Amniotic epithelial cell (primary cell): ENCODE measurements at regions not wholly inside any gene's neighbourhood (a gene's known extent, or its start where the extent isn't known, plus 50 kb on each side); places are given as distances from the start of the nearest gene placed in this dataset.

Source experiments
- DNase-seq: peaks from one replicate; pipeline ENCODE4 v3.0.0-alpha.2; 2010; ENCODE audit warnings: low read depth

GRCh38 chr4:123497340-123497739 lies 100.7 kb downstream of the SPRY1 start:
- DNase-seq, result no peak

- no peak for DNase-seq
Observed at GRCh38 chr4:123501733-123502132, 105.1 kb downstream of the SPRY1 start.

- DNase-seq, result no peak
Observed at GRCh38 chr4:123503698-123504363, 107.2 kb downstream of the SPRY1 start.

- DNase-seq, result peak; percentile 64
Observed at GRCh38 chr4:123505095-123506010, 108.8 kb downstream of the SPRY1 start.

- DNase-seq, result no peak
Observed at GRCh38 chr4:123506011-123506695, 109.6 kb downstream of the SPRY1 start.

- DNase-seq, result no peak
Observed at GRCh38 chr4:123507376-123507775, 110.8 kb downstream of the SPRY1 start.

- DNase-seq, result no peak
Observed at GRCh38 chr4:123510221-123510620, 113.6 kb downstream of the SPRY1 start.

GRCh38 chr4:123510659-123511058 lies 114.1 kb downstream of the SPRY1 start:
- DNase-seq, result no peak

- no peak for DNase-seq
Observed at GRCh38 chr4:123516576-123516975, 120.0 kb downstream of the SPRY1 start.

GRCh38 chr4:123517176-123517575 lies 120.6 kb downstream of the SPRY1 start:
- DNase-seq, result no peak

GRCh38 chr4:123517971-123518370 lies 121.4 kb downstream of the SPRY1 start:
- no peak for DNase-seq

- no peak for DNase-seq
Observed at GRCh38 chr4:123520325-123520724, 123.7 kb downstream of the SPRY1 start.

GRCh38 chr4:123522081-123522480 lies 125.5 kb downstream of the SPRY1 start:
- DNase-seq, result no peak

- no peak for DNase-seq
Observed at GRCh38 chr4:123522646-123523045, 126.1 kb downstream of the SPRY1 start.

GRCh38 chr4:123524958-123525628 lies 128.5 kb downstream of the SPRY1 start:
- DNase-seq, result peak; percentile 33

GRCh38 chr4:123526511-123526910 lies 129.9 kb downstream of the SPRY1 start:
- no peak for DNase-seq

GRCh38 chr4:123528501-123529277 lies 132.1 kb downstream of the SPRY1 start:
- DNase-seq, result no peak

- DNase-seq, result no peak
Observed at GRCh38 chr4:123529278-123529568, 132.6 kb downstream of the SPRY1 start.

- DNase-seq, result no peak
Observed at GRCh38 chr4:123530357-123530756, 133.8 kb downstream of the SPRY1 start.

GRCh38 chr4:123535037-123535748 lies 138.6 kb downstream of the SPRY1 start:
- DNase-seq, result no peak

GRCh38 chr4:123536225-123536624 lies 139.6 kb downstream of the SPRY1 start:
- DNase-seq, result no peak
